ENCODE measurements at regions not wholly inside any gene's neighbourhood (a gene's known extent, or its start where the extent isn't known, plus 50 kb on each side); places are given as distances from the start of the nearest gene placed in this dataset.

DNA sequence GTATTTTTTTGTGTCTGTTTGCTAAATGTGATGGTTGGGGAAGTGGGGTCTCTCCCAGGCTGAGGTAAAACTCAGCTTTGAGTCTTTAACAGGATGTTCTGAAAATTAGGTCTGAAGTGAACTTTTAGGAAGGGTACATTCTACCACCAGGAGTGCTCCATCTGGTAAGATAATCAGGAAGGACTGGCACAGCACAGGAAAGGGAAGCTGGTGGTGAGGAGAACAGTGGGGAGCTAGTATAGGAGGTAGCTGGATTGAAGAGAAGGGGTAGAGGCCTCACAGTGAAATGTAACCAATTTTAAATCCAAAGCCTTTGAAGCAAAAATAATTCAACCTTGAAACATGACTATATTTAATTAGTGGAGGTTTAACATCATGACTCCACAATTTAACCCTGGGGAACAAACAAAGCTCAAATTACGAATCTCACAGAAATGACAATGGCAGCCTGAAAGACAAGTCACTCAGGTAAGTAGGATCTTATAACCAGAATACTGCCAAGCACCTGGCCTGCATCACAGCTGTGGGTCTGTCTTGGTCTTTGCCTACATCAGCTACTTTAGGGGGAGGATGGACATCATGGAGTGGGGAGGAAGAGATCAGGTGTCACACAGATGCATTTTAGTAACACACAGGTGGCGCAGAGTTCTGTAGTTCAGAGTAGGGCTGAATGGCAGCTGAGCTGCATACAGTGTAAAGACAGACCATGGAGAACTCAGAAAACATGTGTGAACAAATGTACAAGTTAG lies 445.3 kb downstream of the DMRT2 start:
- no peak overlapping the region for H3K27ac ChIP-seq
- no peaks in the 10 kb centered on the region for H3K9me3 ChIP-seq
- TF ChIP-seq, protein P1, sequence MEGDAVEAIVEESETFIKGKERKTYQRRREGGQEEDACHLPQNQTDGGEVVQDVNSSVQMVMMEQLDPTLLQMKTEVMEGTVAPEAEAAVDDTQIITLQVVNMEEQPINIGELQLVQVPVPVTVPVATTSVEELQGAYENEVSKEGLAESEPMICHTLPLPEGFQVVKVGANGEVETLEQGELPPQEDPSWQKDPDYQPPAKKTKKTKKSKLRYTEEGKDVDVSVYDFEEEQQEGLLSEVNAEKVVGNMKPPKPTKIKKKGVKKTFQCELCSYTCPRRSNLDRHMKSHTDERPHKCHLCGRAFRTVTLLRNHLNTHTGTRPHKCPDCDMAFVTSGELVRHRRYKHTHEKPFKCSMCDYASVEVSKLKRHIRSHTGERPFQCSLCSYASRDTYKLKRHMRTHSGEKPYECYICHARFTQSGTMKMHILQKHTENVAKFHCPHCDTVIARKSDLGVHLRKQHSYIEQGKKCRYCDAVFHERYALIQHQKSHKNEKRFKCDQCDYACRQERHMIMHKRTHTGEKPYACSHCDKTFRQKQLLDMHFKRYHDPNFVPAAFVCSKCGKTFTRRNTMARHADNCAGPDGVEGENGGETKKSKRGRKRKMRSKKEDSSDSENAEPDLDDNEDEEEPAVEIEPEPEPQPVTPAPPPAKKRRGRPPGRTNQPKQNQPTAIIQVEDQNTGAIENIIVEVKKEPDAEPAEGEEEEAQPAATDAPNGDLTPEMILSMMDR (IDR thresholded peaks at IDR 0.05), result no peak
- intact Hi-C loops (cut with DNase I; ENCODE audit: low total_unique reads), result no loop called here
- H3K4me1 ChIP-seq, result no peaks in the 10 kb centered on the region
- H3K4me3 ChIP-seq, result no peak overlapping the region
- DNase-seq, result no peak
- no peaks in the 10 kb centered on the region for H3K36me3 ChIP-seq
- no peaks in the 10 kb centered on the region for H3K27me3 ChIP-seq

DNA sequence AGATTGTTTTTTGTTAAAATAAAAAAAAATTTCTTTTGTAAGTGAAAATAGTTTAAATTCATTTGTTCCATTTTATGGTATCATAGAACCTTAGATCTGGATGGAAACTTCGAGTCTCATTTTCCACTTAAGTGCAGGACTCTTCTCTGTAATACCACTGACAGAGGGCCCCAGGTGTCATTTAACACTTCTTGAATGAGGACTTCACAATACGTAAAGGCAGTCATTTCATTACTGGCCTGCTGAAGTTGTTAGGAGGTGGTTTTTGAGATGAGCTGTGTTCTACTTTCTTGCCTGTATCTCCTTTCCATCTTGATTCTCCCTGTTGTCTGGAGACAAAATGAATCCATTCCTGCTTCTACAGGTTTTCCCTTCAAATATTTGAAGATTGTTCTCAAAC lies 455.3 kb downstream of the DMRT2 start:
- intact Hi-C loops (cut with DNase I; ENCODE audit: low total_unique reads), result no loop called here
- peaks cover 0 to 2% (median 0%) of the 10 kb centered on the region in 3 donors for H3K9me3 ChIP-seq
- H3K27ac ChIP-seq, result no peak overlapping the region
- H3K27me3 ChIP-seq, result no peaks in the 10 kb centered on the region
- H3K36me3 ChIP-seq, result no peaks in the 10 kb centered on the region
- TF ChIP-seq, protein P1 (IDR thresholded peaks at IDR 0.05), result no peak
- no peaks in the 10 kb centered on the region for H3K4me1 ChIP-seq
- H3K4me3 ChIP-seq, result no peak overlapping the region
- DNase-seq, result no peak

DNA sequence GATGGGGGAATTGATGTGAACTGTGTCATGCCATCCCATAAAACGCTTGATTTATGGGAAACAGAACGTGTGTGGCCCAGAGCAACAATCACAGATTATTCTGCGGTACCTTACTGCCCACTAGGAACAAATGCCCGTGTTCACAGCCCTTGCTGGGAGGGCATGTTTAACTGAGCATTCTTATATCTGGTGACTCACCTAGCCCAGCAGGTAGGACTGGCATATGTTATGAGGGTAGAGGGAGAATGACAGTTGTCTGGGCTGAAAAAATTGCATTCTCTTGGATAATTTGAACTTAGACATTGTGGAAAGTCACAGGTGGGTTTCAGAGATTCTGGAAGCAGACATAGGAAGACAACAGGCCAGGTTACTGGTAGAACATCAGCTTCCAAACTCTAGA lies 460.6 kb downstream of the DMRT2 start:
- no peak for DNase-seq
- H3K4me1 ChIP-seq, result no peaks in the 10 kb centered on the region
- intact Hi-C loops (cut with DNase I; ENCODE audit: low total_unique reads), result no loop called here
- no peak overlapping the region for H3K27ac ChIP-seq
- no peaks in the 10 kb centered on the region for H3K9me3 ChIP-seq
- no peaks in the 10 kb centered on the region for H3K36me3 ChIP-seq
- TF ChIP-seq, protein P1 (IDR thresholded peaks at IDR 0.05), result no peak
- no peak overlapping the region for H3K4me3 ChIP-seq
- H3K27me3 ChIP-seq, result peaks cover 0 to 2% of the 10 kb centered on the region in 2 donors

DNA sequence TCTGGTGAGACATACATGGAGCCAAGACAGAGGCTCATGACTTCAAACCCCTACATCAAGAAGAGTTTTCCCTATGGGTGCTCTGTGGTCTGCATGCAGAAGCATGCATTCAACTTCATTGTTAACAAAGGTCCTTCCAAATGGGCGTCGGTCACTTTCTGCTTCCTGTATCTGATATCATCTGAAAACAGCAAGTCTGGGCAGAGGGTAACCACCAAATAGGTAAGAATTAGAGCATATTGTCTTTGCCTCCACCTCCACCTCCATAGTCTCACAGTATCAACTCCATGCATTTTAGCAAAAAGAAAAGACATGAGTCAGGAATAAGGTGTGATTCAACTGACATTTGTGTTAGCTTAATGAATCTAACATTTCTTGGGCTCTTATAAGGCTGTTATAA lies 462.9 kb downstream of the DMRT2 start:
- Histone ChIP-seq H3K36me3 (no peaks in the 10 kb centered on the region), H3K27me3 (peaks cover 0 to 2% of the 10 kb centered on the region in 2 donors), H3K27ac (no peak overlapping the region), H3K9me3 (no peaks in the 10 kb centered on the region), H3K4me1 (no peaks in the 10 kb centered on the region), H3K4me3 (no peak overlapping the region)
- TF ChIP-seq, protein P1 (IDR thresholded peaks at IDR 0.05), result no peak
- DNase-seq, result no peak
- intact Hi-C loops (cut with DNase I; ENCODE audit: low total_unique reads), result no loop called here

DNA sequence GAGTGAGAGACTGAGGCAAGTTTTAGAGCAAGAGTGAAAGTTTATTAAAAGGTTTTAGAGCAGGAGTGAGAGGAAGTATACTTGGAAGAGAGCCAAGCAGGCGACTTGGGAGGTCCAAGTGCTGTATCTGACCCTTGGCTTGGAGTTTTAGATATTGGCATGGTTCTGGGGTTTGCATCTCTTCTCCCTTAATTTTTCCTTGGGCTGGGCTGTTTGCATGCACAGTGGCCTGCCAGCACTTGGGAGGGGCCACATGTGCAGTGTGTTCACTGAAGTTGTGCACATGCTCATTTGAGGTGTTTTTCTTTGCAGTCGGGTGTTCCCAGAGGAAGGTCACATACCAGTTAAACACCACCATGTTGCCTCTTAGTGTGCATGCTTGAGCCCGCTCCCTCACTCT lies 464.1 kb downstream of the DMRT2 start:
- Histone ChIP-seq H3K27me3 (peaks cover 0 to 2% of the 10 kb centered on the region in 2 donors), H3K4me3 (no peak overlapping the region), H3K9me3 (no peaks in the 10 kb centered on the region), H3K4me1 (no peaks in the 10 kb centered on the region), H3K27ac (no peak overlapping the region), H3K36me3 (no peaks in the 10 kb centered on the region)
- intact Hi-C loops (cut with DNase I; ENCODE audit: low total_unique reads), result no loop called here
- TF ChIP-seq, protein P1 (IDR thresholded peaks at IDR 0.05), result no peak
- DNase-seq, result no peak
